ENCODE measurements at regions not wholly inside any gene's neighbourhood (a gene's known extent, or its start where the extent isn't known, plus 50 kb on each side); places are given as distances from the start of the nearest gene placed in this dataset.
A peak's percentile ranks its signal among the peaks of the same experiment; 100 is the strongest.

GRCh38 chr11:92136797-92137196, 87.8 kb upstream of the FAT3 start:
- peak; percentile 30 for TF ChIP-seq CTCF (IDR thresholded peaks at IDR 0.05)

- no peak for TF ChIP-seq CTCF (IDR thresholded peaks at IDR 0.05)
Measured at GRCh38 chr11:92131289-92131865, 93.2 kb upstream of the FAT3 start.

- TF ChIP-seq CTCF (IDR thresholded peaks at IDR 0.05): no peak
Measured at GRCh38 chr11:92130421-92130831, 94.2 kb upstream of the FAT3 start.

GRCh38 chr11:92129811-92130210, 94.8 kb upstream of the FAT3 start:
- TF ChIP-seq CTCF (IDR thresholded peaks at IDR 0.05): no peak

GRCh38 chr11:92128026-92128425, 96.6 kb upstream of the FAT3 start:
- no peak for TF ChIP-seq CTCF (IDR thresholded peaks at IDR 0.05)

GRCh38 chr11:92125321-92125720, 99.3 kb upstream of the FAT3 start:
- TF ChIP-seq CTCF (IDR thresholded peaks at IDR 0.05): no peak

GRCh38 chr11:92123540-92123939, 101.1 kb upstream of the FAT3 start:
- no peak for TF ChIP-seq CTCF (IDR thresholded peaks at IDR 0.05)

GRCh38 chr11:92122561-92122960, 102.1 kb upstream of the FAT3 start:
- no peak for TF ChIP-seq CTCF (IDR thresholded peaks at IDR 0.05)

Data from LNCAP (cell line).